ENCODE measurements at regions not wholly inside any gene's neighbourhood (a gene's known extent, or its start where the extent isn't known, plus 50 kb on each side); places are given as distances from the start of the nearest gene placed in this dataset.

DNA sequence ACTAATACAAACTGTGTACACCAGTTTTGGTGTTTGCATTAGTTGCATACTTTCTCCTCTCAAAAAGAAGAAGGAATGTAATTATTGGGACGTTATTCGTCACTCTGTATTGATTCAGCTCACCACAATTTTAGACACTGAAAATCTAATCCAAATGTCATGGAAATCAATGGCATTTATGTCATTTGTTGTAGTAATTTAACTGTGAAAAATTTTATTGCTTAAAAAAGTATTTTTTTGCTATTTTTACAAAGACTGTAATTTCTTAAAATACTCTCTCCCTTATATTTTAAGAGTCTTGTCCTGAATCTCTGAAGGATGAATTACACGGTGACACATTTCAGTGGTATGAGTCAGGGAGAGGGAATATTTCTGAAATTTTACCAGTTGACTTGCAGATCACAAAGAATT is 2117.6 kb downstream of the PCDH9 start:
- H3K79me2 ChIP-seq (replicated peaks; ENCODE audit: insufficient read depth): no peaks in the 10 kb centered on the region
- peaks cover 11% of the 10 kb centered on the region; the same call in 2 of the 3 replicates for H3K9me3 Mint-ChIP-seq
- no peak overlapping the region for H3K4me3 Mint-ChIP-seq
- H3K4me1 Mint-ChIP-seq: no peaks in the 10 kb centered on the region
- H3K36me3 Mint-ChIP-seq (ENCODE audit: low read depth): no peaks in the 10 kb centered on the region
- no peak overlapping the region for H3K27ac Mint-ChIP-seq
- H3K36me3 ChIP-seq (ENCODE audit: insufficient read depth): no peaks in the 10 kb centered on the region
- no peak overlapping the region for H3K4me2 ChIP-seq
- no peak for ATAC-seq
- H3K27ac ChIP-seq (ENCODE audit: low read depth): no peak overlapping the region
- no peaks in the 10 kb centered on the region for H3K27me3 ChIP-seq (ENCODE audit: insufficient read depth)
- no peaks in the 10 kb centered on the region for H3K27me3 Mint-ChIP-seq (ENCODE audit: insufficient read depth, low read depth, poor library complexity)
- no peaks in the 10 kb centered on the region for H3K4me1 ChIP-seq (ENCODE audit: insufficient read depth)
- DNase-seq (ENCODE audit: low spot score): no peak
- H3K9me2 ChIP-seq (ENCODE audit: insufficient read depth): no peaks in the 10 kb centered on the region
- H3F3A ChIP-seq (replicated peaks; ENCODE audit: low read depth): no peaks in the 10 kb centered on the region
- no peak overlapping the region for H2AFZ ChIP-seq
- no peak overlapping the region for H3K4me3 ChIP-seq
- TF ChIP-seq, protein P1, sequence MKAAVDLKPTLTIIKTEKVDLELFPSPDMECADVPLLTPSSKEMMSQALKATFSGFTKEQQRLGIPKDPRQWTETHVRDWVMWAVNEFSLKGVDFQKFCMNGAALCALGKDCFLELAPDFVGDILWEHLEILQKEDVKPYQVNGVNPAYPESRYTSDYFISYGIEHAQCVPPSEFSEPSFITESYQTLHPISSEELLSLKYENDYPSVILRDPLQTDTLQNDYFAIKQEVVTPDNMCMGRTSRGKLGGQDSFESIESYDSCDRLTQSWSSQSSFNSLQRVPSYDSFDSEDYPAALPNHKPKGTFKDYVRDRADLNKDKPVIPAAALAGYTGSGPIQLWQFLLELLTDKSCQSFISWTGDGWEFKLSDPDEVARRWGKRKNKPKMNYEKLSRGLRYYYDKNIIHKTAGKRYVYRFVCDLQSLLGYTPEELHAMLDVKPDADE (IDR thresholded peaks at IDR 0.05): no peak
- TF ChIP-seq POLR2AphosphoS5 (IDR thresholded peaks at IDR 0.05; ENCODE audit: low read depth) (no peak), STAT1 (IDR thresholded peaks at IDR 0.05; ENCODE audit: unreplicated experiment) (no peak), EZH2 (IDR thresholded peaks at IDR 0.05; ENCODE audit: low read depth, unreplicated experiment) (no peak), JUNB (IDR thresholded peaks at IDR 0.05; ENCODE audit: unreplicated experiment) (no peak), CTCF (conservative IDR thresholded peaks at IDR 0.05; ENCODE audit: low read depth in 2 of 2) (no peak)
- TF ChIP-seq, protein P2, sequence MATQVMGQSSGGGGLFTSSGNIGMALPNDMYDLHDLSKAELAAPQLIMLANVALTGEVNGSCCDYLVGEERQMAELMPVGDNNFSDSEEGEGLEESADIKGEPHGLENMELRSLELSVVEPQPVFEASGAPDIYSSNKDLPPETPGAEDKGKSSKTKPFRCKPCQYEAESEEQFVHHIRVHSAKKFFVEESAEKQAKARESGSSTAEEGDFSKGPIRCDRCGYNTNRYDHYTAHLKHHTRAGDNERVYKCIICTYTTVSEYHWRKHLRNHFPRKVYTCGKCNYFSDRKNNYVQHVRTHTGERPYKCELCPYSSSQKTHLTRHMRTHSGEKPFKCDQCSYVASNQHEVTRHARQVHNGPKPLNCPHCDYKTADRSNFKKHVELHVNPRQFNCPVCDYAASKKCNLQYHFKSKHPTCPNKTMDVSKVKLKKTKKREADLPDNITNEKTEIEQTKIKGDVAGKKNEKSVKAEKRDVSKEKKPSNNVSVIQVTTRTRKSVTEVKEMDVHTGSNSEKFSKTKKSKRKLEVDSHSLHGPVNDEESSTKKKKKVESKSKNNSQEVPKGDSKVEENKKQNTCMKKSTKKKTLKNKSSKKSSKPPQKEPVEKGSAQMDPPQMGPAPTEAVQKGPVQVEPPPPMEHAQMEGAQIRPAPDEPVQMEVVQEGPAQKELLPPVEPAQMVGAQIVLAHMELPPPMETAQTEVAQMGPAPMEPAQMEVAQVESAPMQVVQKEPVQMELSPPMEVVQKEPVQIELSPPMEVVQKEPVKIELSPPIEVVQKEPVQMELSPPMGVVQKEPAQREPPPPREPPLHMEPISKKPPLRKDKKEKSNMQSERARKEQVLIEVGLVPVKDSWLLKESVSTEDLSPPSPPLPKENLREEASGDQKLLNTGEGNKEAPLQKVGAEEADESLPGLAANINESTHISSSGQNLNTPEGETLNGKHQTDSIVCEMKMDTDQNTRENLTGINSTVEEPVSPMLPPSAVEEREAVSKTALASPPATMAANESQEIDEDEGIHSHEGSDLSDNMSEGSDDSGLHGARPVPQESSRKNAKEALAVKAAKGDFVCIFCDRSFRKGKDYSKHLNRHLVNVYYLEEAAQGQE (IDR thresholded peaks at IDR 0.05; ENCODE audit: unreplicated experiment): no peak
- no peaks in the 10 kb centered on the region for H4K20me1 ChIP-seq (replicated peaks; ENCODE audit: insufficient read depth)

DNA sequence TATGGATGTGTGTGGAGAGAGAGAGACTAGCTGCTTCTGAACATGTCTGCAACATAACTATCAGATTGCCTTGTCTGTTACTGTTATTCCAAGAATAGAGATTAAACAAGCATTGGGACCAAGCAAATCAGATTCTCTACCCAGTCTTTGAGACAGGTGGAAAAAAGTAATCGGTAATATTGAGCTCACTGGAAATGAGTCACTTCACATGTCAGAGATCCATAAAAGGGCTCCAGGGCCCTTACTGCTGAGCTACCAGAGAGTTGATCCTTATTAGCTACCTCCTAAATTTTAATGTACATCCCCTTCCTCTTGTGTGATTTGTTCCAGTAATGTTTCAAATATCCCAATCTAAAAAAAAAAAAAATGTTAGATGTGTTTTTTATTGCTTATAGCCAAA is 2118.0 kb downstream of the PCDH9 start:
- Mint-ChIP-seq H3K9me3 (peaks cover 12% of the 10 kb centered on the region), H3K27ac (no peak overlapping the region), H3K4me3 (no peak overlapping the region), H3K36me3 (ENCODE audit: low read depth) (no peaks in the 10 kb centered on the region), H3K27me3 (ENCODE audit: insufficient read depth, low read depth, poor library complexity) (no peaks in the 10 kb centered on the region), H3K4me1 (no peaks in the 10 kb centered on the region)
- no peaks in the 10 kb centered on the region for H3K27me3 ChIP-seq (ENCODE audit: insufficient read depth)
- no peaks in the 10 kb centered on the region for H3K36me3 ChIP-seq (ENCODE audit: insufficient read depth)
- H3K79me2 ChIP-seq (replicated peaks; ENCODE audit: insufficient read depth): no peaks in the 10 kb centered on the region
- H3K27ac ChIP-seq (ENCODE audit: low read depth): no peak overlapping the region
- no peak overlapping the region for H2AFZ ChIP-seq
- H3F3A ChIP-seq (replicated peaks; ENCODE audit: low read depth): no peaks in the 10 kb centered on the region
- H3K9me2 ChIP-seq (ENCODE audit: insufficient read depth): no peaks in the 10 kb centered on the region
- H3K4me1 ChIP-seq (ENCODE audit: insufficient read depth): no peaks in the 10 kb centered on the region
- H4K20me1 ChIP-seq (replicated peaks; ENCODE audit: insufficient read depth): no peaks in the 10 kb centered on the region
- H3K4me3 ChIP-seq: no peak overlapping the region
- no peak overlapping the region for H3K4me2 ChIP-seq
- no peak for DNase-seq (ENCODE audit: low spot score)
- no peak for ATAC-seq
- TF ChIP-seq NANOG (IDR thresholded peaks at IDR 0.05; ENCODE audit: borderline replicate concordance): no peak
- TF ChIP-seq, protein P1 (IDR thresholded peaks at IDR 0.05): no peak
- no peak for TF ChIP-seq POLR2AphosphoS5 (IDR thresholded peaks at IDR 0.05; ENCODE audit: low read depth)
- TF ChIP-seq STAT1 (IDR thresholded peaks at IDR 0.05; ENCODE audit: unreplicated experiment): no peak

Data from GM23338 (cell line).